Testis (tissue), 2 donors: ENCODE measurements at regions not wholly inside any gene's neighbourhood (a gene's known extent, or its start where the extent isn't known, plus 50 kb on each side); places are given as distances from the start of the nearest gene placed in this dataset.

ENCODE experiments used
- DNase-seq: peaks from one replicate; pipeline ENCODE4 v3.0.0-alpha.2; 2019
- H3K27ac ChIP-seq, 2 donors: fragments of 200-600 bp; sonication (generic); one replicate each; pipeline ENCODE4 v1.5.1; 2019
- H3K27me3 ChIP-seq: fragments of 200-600 bp; sonication (generic); one replicate; pipeline ENCODE4 v1.5.1; 2019
- H3K36me3 ChIP-seq: fragments of 200-600 bp; sonication (generic); one replicate; pipeline ENCODE4 v1.5.1; 2017; ENCODE audit warnings: low read depth; ENCODE audit errors: missing control alignments
- H3K4me1 ChIP-seq: fragments of 200-600 bp; sonication (generic); one replicate; pipeline ENCODE4 v1.5.1; 2019
- H3K4me3 ChIP-seq, 2 donors: fragments of 200-600 bp; sonication (generic); one replicate each; pipeline ENCODE4 v1.5.1; 2017 to 2019
- H3K9me3 ChIP-seq: fragments of 200-600 bp; sonication (generic); one replicate; pipeline ENCODE4 v1.5.1; 2017
- POLR2A ChIP-seq: fragments of 450-650 bp; IDR thresholded peaks from one replicate; pipeline ENCODE4 v1.6.1; 2017; ENCODE audit warnings: antibody characterized with exemption, mild to moderate bottlenecking, moderate library complexity
- WGBS, 2 donors: methylation state at CpG; one replicate each; pipeline ENCODE4 v1.1.5; 2018; 5-methylcytosine and 5-hydroxymethylcytosine counted together
- intact Hi-C: fragments of 100-400 bp; cut with DNase I; formaldehyde crosslinking; loops from one replicate; pipeline ENCODE4 v1.15.1; 2023; ENCODE audit warnings: low total_unique reads
- TF ChIP-seq, protein P1 (sequence below), 3 experiments: fragments of 450-650 bp in 2 of 3; fragments of 200-600 bp in 1 of 3; sonication (generic) in 1 of 3; IDR thresholded peaks; one replicate each; pipeline ENCODE4 v1.5.1; 2016 to 2019; ENCODE audit warnings: antibody characterized with exemption in 3 of 3, mild to moderate bottlenecking in 2 of 3, moderate library complexity in 1 of 3

DNA sequence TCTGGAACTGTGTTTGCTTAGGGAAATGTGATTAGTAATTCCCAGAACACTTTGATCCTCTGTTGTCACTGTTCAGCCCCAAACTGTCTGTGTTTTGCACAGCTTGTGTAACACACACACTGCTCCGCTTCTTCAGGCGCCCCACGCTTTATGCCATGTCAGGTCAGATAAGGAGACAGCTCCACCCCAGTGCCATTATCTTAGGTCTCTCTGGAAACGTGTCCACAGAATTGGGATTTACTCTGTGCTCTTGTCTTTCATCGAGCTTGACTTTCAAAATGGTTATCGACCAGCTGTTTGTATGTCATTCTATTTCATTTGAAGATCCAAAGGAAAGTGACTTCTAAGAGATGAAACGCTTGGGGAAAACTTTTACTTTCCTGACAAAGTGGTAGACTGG, 106.4 kb upstream of the SSTR4 start:
- Histone ChIP-seq H3K9me3 (no peaks in the 10 kb centered on the region), H3K4me3 (no peak overlapping the region), H3K36me3 (no peaks in the 10 kb centered on the region), H3K4me1 (no peaks in the 10 kb centered on the region), H3K27me3 (no peaks in the 10 kb centered on the region), H3K27ac (no peak overlapping the region)
- no peak for DNase-seq
- WGBS, 2 donors: 84 to 89% methylated on average over 7 of the region's 7 CpGs
- TF ChIP-seq POLR2A: no peak
- TF ChIP-seq, protein P1, sequence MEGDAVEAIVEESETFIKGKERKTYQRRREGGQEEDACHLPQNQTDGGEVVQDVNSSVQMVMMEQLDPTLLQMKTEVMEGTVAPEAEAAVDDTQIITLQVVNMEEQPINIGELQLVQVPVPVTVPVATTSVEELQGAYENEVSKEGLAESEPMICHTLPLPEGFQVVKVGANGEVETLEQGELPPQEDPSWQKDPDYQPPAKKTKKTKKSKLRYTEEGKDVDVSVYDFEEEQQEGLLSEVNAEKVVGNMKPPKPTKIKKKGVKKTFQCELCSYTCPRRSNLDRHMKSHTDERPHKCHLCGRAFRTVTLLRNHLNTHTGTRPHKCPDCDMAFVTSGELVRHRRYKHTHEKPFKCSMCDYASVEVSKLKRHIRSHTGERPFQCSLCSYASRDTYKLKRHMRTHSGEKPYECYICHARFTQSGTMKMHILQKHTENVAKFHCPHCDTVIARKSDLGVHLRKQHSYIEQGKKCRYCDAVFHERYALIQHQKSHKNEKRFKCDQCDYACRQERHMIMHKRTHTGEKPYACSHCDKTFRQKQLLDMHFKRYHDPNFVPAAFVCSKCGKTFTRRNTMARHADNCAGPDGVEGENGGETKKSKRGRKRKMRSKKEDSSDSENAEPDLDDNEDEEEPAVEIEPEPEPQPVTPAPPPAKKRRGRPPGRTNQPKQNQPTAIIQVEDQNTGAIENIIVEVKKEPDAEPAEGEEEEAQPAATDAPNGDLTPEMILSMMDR (IDR thresholded peaks at IDR 0.05): no peak
- intact Hi-C loops: no loop called here

DNA sequence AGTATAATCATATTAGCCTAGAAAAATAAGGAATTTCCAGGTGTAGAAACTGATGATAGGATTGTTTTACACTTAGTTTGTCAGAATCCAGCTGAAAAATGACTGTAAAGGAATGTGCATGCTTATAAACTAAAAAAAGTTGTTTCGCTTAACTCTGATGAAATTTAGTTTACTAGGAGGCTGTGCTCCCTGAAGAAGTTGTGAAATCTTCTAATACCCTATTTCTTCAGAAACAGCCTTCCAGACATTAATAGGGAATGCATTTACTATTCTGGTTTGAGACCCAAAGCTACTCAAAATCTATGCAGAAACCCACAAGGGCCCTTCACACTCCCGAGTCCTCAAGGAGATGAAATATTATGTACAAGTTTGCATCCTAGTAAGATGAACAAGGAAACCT, 105.5 kb upstream of the SSTR4 start:
- no peaks in the 10 kb centered on the region for H3K4me1 ChIP-seq
- H3K36me3 ChIP-seq: no peaks in the 10 kb centered on the region
- WGBS, 2 donors: 85 to 89% methylated on average over 2 of the region's 2 CpGs
- H3K27ac ChIP-seq: no peak overlapping the region
- no peaks in the 10 kb centered on the region for H3K9me3 ChIP-seq
- intact Hi-C loops: no loop called here
- no peaks in the 10 kb centered on the region for H3K27me3 ChIP-seq
- no peak for TF ChIP-seq POLR2A
- TF ChIP-seq, protein P1 (IDR thresholded peaks at IDR 0.05): no peak
- DNase-seq: no peak
- H3K4me3 ChIP-seq: no peak overlapping the region

DNA sequence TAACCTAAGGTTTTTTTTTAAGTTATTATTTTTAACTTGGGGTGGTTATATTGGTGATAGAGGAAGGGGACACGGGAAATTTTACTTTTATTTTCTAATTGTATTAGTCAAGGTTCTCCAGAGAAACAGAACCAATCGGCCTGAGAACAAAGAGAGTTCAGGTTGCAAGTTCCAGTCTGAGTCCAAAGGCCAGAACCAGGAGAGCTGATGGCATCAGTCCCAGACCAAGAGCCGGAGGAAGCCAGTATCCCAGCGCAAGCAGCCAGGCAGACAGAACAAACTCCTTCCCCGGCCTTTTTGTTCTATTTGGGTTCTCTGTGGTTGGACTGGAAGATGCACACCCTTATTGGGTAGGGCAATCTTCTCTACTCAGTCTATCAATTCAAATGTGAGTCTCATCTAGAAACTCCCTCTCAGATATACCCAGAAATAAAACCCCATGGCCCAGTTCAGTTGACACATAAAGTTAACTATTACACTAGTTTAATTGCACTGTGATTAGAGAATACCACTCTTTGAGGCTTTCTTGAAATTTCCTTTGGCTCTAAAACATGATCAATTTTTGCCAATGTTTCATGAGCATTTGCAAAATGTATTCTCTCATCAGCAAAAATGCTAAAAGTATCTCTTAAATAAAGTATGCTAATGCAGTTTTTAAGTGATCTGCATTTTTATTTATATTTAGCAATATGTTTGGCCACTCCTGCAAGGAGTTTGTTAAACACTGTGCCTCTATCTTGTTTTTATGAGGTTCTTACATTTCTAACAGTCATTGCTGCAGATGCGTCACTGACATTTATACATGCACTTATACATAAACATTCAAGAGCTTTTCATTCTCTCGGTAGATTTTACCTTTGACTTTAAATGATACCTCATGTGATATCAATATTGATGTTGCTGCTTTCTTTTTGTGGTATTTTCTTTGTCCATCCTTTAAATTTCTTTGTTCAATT, 103.2 kb upstream of the SSTR4 start:
- Histone ChIP-seq H3K4me3 (no peak overlapping the region), H3K27ac (no peak overlapping the region), H3K9me3 (no peaks in the 10 kb centered on the region), H3K4me1 (no peaks in the 10 kb centered on the region), H3K36me3 (no peaks in the 10 kb centered on the region), H3K27me3 (no peaks in the 10 kb centered on the region)
- TF ChIP-seq POLR2A: no peak
- TF ChIP-seq, protein P1 (IDR thresholded peaks at IDR 0.05): no peak
- no peak for DNase-seq
- intact Hi-C loops: no loop called here
- WGBS, 2 donors: 67 to 78% methylated on average over 7 of the region's 7 CpGs

- Histone ChIP-seq H3K4me3 (no peak overlapping the region), H3K27me3 (no peaks in the 10 kb centered on the region), H3K36me3 (no peaks in the 10 kb centered on the region), H3K27ac (no peak overlapping the region), H3K4me1 (peaks cover 10% of the 10 kb centered on the region), H3K9me3 (no peaks in the 10 kb centered on the region)
- no peak for TF ChIP-seq POLR2A
- DNase-seq: no peak
- 44 to 48% methylated on average over 3 of the region's 3 CpGs for WGBS, 2 donors
- intact Hi-C loops: no loop called here
These were observed 95.9 kb upstream of the SSTR4 start for GRCh38 chr20:22939181-22939580.

DNA sequence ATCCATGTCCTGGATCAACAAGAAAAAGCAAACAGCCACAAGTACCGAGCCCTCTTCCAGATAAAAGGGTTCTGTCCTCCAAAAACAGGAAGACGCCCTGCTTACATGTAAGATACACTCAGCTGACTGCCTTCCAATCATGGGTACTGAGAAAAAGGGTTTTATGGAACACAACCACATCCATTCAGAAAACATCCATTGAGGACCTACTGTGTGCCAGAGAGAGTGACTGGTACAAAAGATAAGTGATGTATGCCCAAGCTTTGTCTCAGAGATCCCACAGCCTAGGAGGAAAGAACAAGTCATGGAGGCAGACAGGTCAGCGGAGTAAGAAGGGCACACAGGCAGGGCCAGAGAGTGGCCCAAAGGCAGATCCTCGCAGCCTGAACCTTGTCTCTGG, 94.8 kb upstream of the SSTR4 start:
- Histone ChIP-seq H3K27me3 (no peaks in the 10 kb centered on the region), H3K9me3 (no peaks in the 10 kb centered on the region), H3K27ac (no peak overlapping the region), H3K36me3 (no peaks in the 10 kb centered on the region), H3K4me1 (peaks cover 10% of the 10 kb centered on the region), H3K4me3 (no peak overlapping the region)
- intact Hi-C loops: no loop called here
- no peak for DNase-seq
- TF ChIP-seq POLR2A: no peak
- TF ChIP-seq, protein P1 (IDR thresholded peaks at IDR 0.05): no peak
- WGBS, 2 donors: 59 to 72% methylated on average over 4 of the region's 4 CpGs
